ENCODE measurements at regions not wholly inside any gene's neighbourhood (a gene's known extent, or its start where the extent isn't known, plus 50 kb on each side); places are given as distances from the start of the nearest gene placed in this dataset.

- TF ChIP-seq POLR2AphosphoS5 (IDR thresholded peaks at IDR 0.05), result no peak
- TF ChIP-seq, protein P1, sequence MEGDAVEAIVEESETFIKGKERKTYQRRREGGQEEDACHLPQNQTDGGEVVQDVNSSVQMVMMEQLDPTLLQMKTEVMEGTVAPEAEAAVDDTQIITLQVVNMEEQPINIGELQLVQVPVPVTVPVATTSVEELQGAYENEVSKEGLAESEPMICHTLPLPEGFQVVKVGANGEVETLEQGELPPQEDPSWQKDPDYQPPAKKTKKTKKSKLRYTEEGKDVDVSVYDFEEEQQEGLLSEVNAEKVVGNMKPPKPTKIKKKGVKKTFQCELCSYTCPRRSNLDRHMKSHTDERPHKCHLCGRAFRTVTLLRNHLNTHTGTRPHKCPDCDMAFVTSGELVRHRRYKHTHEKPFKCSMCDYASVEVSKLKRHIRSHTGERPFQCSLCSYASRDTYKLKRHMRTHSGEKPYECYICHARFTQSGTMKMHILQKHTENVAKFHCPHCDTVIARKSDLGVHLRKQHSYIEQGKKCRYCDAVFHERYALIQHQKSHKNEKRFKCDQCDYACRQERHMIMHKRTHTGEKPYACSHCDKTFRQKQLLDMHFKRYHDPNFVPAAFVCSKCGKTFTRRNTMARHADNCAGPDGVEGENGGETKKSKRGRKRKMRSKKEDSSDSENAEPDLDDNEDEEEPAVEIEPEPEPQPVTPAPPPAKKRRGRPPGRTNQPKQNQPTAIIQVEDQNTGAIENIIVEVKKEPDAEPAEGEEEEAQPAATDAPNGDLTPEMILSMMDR (IDR thresholded peaks at IDR 0.05), result no peak
- TF ChIP-seq POLR2A (IDR thresholded peaks at IDR 0.05), result no peak
Observed at GRCh38 chr7:9240001-9240400, 806.6 kb downstream of the NXPH1 start.
